Astrocyte (in vitro differentiated cells and primary cell): ENCODE measurements at regions not wholly inside any gene's neighbourhood (a gene's known extent, or its start where the extent isn't known, plus 50 kb on each side); places are given as distances from the start of the nearest gene placed in this dataset.

Experiments
- DNase-seq: peaks from one replicate; pipeline ENCODE4 v3.0.0-alpha.2; 2010; ENCODE audit warnings: low read depth
- FAIRE-seq: peaks from 2 replicates; lab custom pipeline; 2011; peaks lifted over from hg19 to GRCh38; lab: Jason Lieb, UNC
- H2AFZ ChIP-seq: 2 replicates; pipeline ENCODE4 v1.6.0; 2012; ENCODE audit warnings: low read depth, low read length, inconsistent platforms
- H3K27ac ChIP-seq: 2 replicates; pipeline ENCODE4 v1.5.1; 2011; ENCODE audit warnings: low read depth, low read length, inconsistent platforms
- H3K27me3 ChIP-seq: 2 replicates; pipeline ENCODE4 v1.6.0; 2011; ENCODE audit warnings: low read length, inconsistent platforms; ENCODE audit not compliant: insufficient read depth
- H3K36me3 ChIP-seq: 2 replicates; pipeline ENCODE4 v1.5.1; 2011; ENCODE audit warnings: low read length, inconsistent platforms; ENCODE audit not compliant: insufficient read depth
- H3K4me1 ChIP-seq: 2 replicates; pipeline ENCODE4 v1.5.1; 2011; ENCODE audit warnings: low read length, inconsistent platforms; ENCODE audit not compliant: insufficient read depth
- H3K4me2 ChIP-seq: 2 replicates; pipeline ENCODE4 v1.6.0; 2012; ENCODE audit warnings: low read length, inconsistent platforms
- H3K4me3 ChIP-seq: 2 replicates; pipeline ENCODE4 v1.5.1; 2011; ENCODE audit warnings: low read depth, mild to moderate bottlenecking, low read length, inconsistent platforms; ENCODE audit not compliant: insufficient read depth
- H3K79me2 ChIP-seq: 2 replicates; pipeline ENCODE4 v1.6.0; 2012; ENCODE audit warnings: mild to moderate bottlenecking, low read length, inconsistent platforms; ENCODE audit not compliant: insufficient read depth
- H3K9ac ChIP-seq: 2 replicates; pipeline ENCODE4 v1.6.0; 2012; ENCODE audit warnings: mild to moderate bottlenecking, low read length, inconsistent platforms
- H3K9me3 ChIP-seq: 2 replicates; pipeline ENCODE4 v1.5.1; 2012; ENCODE audit warnings: low read depth, mild to moderate bottlenecking, low read length, inconsistent platforms; ENCODE audit not compliant: insufficient read depth
- H4K20me1 ChIP-seq: 2 replicates; pipeline ENCODE4 v1.6.0; 2012; ENCODE audit warnings: low read length, inconsistent platforms; ENCODE audit not compliant: insufficient read depth
- H3K27ac Mint-ChIP-seq: one replicate; pipeline ENCODE4 v1.8.0; 2021; ENCODE audit warnings: mild to moderate bottlenecking, mixed read lengths; ENCODE audit not compliant: unreplicated experiment
- H3K27me3 Mint-ChIP-seq: one replicate; pipeline ENCODE4 v1.8.0; 2021; ENCODE audit warnings: low read depth, mixed read lengths; ENCODE audit not compliant: unreplicated experiment
- H3K36me3 Mint-ChIP-seq: one replicate; pipeline ENCODE4 v1.8.0; 2021; ENCODE audit warnings: low read depth, mixed read lengths; ENCODE audit not compliant: unreplicated experiment
- H3K4me1 Mint-ChIP-seq: one replicate; pipeline ENCODE4 v1.8.0; 2021; ENCODE audit warnings: low read depth, mixed read lengths; ENCODE audit not compliant: unreplicated experiment
- H3K4me3 Mint-ChIP-seq: one replicate; pipeline ENCODE4 v1.8.0; 2021; ENCODE audit warnings: mild to moderate bottlenecking, moderate library complexity, mixed read lengths; ENCODE audit not compliant: unreplicated experiment
- H3K9me3 Mint-ChIP-seq: one replicate; pipeline ENCODE4 v1.8.0; 2021; ENCODE audit warnings: mild to moderate bottlenecking, mixed read lengths; ENCODE audit not compliant: unreplicated experiment
- CTCF ChIP-seq: IDR thresholded peaks from 2 replicates; pipeline ENCODE4 v1.5.1; 2011; ENCODE audit warnings: low read depth, mild to moderate bottlenecking, inconsistent platforms, low read length, moderate library complexity; ENCODE audit not compliant: insufficient read depth
- EZH2 ChIP-seq: IDR thresholded peaks from 2 replicates; pipeline ENCODE4 v1.6.1; 2012; ENCODE audit warnings: mild to moderate bottlenecking, low read length, inconsistent platforms; ENCODE audit not compliant: insufficient read depth

DNA sequence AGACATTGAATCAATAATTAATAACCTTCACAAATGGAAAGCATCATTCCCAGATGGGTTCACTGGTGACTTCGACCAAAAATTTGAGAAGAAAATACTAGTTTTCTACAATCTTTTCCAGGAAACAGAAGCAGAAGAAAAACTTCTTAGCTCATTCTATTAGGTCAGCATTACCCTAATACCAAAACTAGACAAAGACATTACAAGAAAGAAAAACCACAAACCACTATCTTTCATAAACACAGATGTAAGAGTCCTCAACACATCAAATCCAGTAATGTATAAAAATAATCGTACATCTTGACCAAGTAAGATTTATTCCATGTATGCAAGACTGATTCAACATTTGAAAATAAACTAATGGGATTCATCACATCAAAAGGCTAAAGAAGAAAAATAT, 64.0 kb upstream of the CDK1 start:
- DNase-seq = peak; percentile 60
- TF ChIP-seq CTCF (no peak), EZH2 (no peak)
- Histone ChIP-seq H3K9ac (no peak overlapping the region), H3K27ac (no peak overlapping the region), H3K9me3 (no peaks in the 10 kb centered on the region), H3K4me3 (no peak overlapping the region), H3K4me2 (no peak overlapping the region), H2AFZ (no peak overlapping the region), H4K20me1 (no peaks in the 10 kb centered on the region), H3K36me3 (no peaks in the 10 kb centered on the region), H3K79me2 (no peaks in the 10 kb centered on the region), H3K27me3 (no peaks in the 10 kb centered on the region), H3K4me1 (no peaks in the 10 kb centered on the region)
- Mint-ChIP-seq H3K4me1 (no peaks in the 10 kb centered on the region), H3K4me3 (no peak overlapping the region), H3K36me3 (no peaks in the 10 kb centered on the region), H3K27me3 (no peaks in the 10 kb centered on the region), H3K9me3 (peaks cover 6% of the 10 kb centered on the region), H3K27ac (peak overlapping the region; percentile 41)
- FAIRE-seq = no peak

DNA sequence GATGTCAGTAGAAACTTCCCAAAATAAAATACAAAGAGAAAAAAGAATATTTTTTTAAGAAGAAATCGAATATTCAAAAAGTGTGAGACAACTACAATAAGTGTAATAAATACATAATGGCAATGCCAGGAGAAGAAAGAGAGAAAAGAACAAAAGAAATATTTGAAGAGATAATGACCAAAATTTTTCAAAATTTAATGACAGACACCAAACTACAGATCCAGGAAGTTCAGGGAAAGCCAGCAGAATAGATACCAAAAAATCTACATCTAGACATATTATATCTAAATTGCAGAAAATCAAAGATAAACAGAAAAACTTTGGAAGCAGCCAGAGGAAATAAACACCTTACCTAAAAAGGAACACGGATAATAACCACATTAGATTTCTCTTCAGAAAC, 66.8 kb upstream of the CDK1 start:
- TF ChIP-seq EZH2 (no peak), CTCF (no peak)
- Mint-ChIP-seq H3K4me1 (no peaks in the 10 kb centered on the region), H3K27me3 (no peaks in the 10 kb centered on the region), H3K27ac (no peak overlapping the region), H3K4me3 (no peak overlapping the region), H3K36me3 (peaks cover 3% of the 10 kb centered on the region), H3K9me3 (peaks cover 9% of the 10 kb centered on the region)
- Histone ChIP-seq H3K27ac (no peak overlapping the region), H4K20me1 (no peaks in the 10 kb centered on the region), H3K4me3 (no peak overlapping the region), H3K9ac (no peak overlapping the region), H3K79me2 (no peaks in the 10 kb centered on the region), H3K4me1 (no peaks in the 10 kb centered on the region), H3K9me3 (no peaks in the 10 kb centered on the region), H3K4me2 (no peak overlapping the region), H3K27me3 (no peaks in the 10 kb centered on the region), H2AFZ (no peak overlapping the region), H3K36me3 (no peaks in the 10 kb centered on the region)
- DNase-seq (no peak), FAIRE-seq (no peak)

- H3K4me1 Mint-ChIP-seq = no peaks in the 10 kb centered on the region
- Histone ChIP-seq H3K9me3 (no peaks in the 10 kb centered on the region), H4K20me1 (no peaks in the 10 kb centered on the region), H3K27me3 (no peaks in the 10 kb centered on the region), H3K27ac (no peak overlapping the region), H3K4me2 (no peak overlapping the region), H3K4me1 (no peaks in the 10 kb centered on the region), H2AFZ (no peak overlapping the region), H3K9ac (no peak overlapping the region), H3K4me3 (no peak overlapping the region), H3K79me2 (no peaks in the 10 kb centered on the region), H3K36me3 (no peaks in the 10 kb centered on the region)
- no peak for TF ChIP-seq CTCF
- TF ChIP-seq EZH2 = no peak
- peaks cover 9% of the 10 kb centered on the region for H3K9me3 Mint-ChIP-seq
- H3K27me3 Mint-ChIP-seq = no peaks in the 10 kb centered on the region
- DNase-seq = no peak
- H3K27ac Mint-ChIP-seq = no peak overlapping the region
- peaks cover 3% of the 10 kb centered on the region for H3K36me3 Mint-ChIP-seq
- no peak overlapping the region for H3K4me3 Mint-ChIP-seq
- FAIRE-seq = no peak
Measured at GRCh38 chr10:60710041-60710440, 68.2 kb upstream of the CDK1 start.
